ENCODE measurements at regions not wholly inside any gene's neighbourhood (a gene's known extent, or its start where the extent isn't known, plus 50 kb on each side); places are given as distances from the start of the nearest gene placed in this dataset.

- no peak for TF ChIP-seq CTCF (conservative IDR thresholded peaks at IDR 0.05)
- H3K27ac ChIP-seq = no peak overlapping the region
Measured at GRCh38 chr13:63864171-63864902, 2448.7 kb upstream of the PCDH20 start.

- no peak for TF ChIP-seq CTCF (conservative IDR thresholded peaks at IDR 0.05)
- no peak overlapping the region for H3K27ac ChIP-seq
Measured at GRCh38 chr13:63855457-63856118, 2439.9 kb upstream of the PCDH20 start.

- no peak for TF ChIP-seq CTCF (conservative IDR thresholded peaks at IDR 0.05)
- no peak overlapping the region for H3K27ac ChIP-seq
Measured at GRCh38 chr13:63853816-63854215, 2438.2 kb upstream of the PCDH20 start.

- no peak overlapping the region for H3K27ac ChIP-seq
- TF ChIP-seq CTCF (conservative IDR thresholded peaks at IDR 0.05) = no peak
Measured at GRCh38 chr13:63851526-63851925, 2435.9 kb upstream of the PCDH20 start.

GRCh38 chr13:63843766-63844699 lies 2428.4 kb upstream of the PCDH20 start:
- no peak overlapping the region for H3K27ac ChIP-seq
- no peak for TF ChIP-seq CTCF (conservative IDR thresholded peaks at IDR 0.05)

GRCh38 chr13:63842102-63842501 lies 2426.5 kb upstream of the PCDH20 start:
- no peak for TF ChIP-seq CTCF (conservative IDR thresholded peaks at IDR 0.05)
- H3K27ac ChIP-seq = no peak overlapping the region
